HFFc6 (cell line): ENCODE measurements at regions not wholly inside any gene's neighbourhood (a gene's known extent, or its start where the extent isn't known, plus 50 kb on each side); places are given as distances from the start of the nearest gene placed in this dataset.
"Not testable (repeated sequence)": the region's sequence is repeated elsewhere in the genome, so short reads cannot be mapped to it uniquely, and the experiment has no call there.

Source experiments
- DNase-seq: peaks from one replicate; pipeline ENCODE4 v3.0.0-alpha.2; 2018
- H3K27ac Mint-ChIP-seq: 2 replicates; pipeline ENCODE4 v1.8.0; 2020; ENCODE audit warnings: mild to moderate bottlenecking, mixed read lengths
- H3K27me3 Mint-ChIP-seq: 2 replicates; pipeline ENCODE4 v1.8.0; 2021; ENCODE audit warnings: mild to moderate bottlenecking, moderate library complexity, mixed read lengths; ENCODE audit not compliant: insufficient read depth
- H3K36me3 Mint-ChIP-seq: 2 replicates; pipeline ENCODE4 v1.8.0; 2021; ENCODE audit warnings: low read depth, mixed read lengths
- H3K4me1 Mint-ChIP-seq: 2 replicates; pipeline ENCODE4 v1.8.0; 2020; ENCODE audit warnings: low read depth, mixed read lengths
- H3K4me3 Mint-ChIP-seq: 2 replicates; pipeline ENCODE4 v1.8.0; 2020; ENCODE audit warnings: mild to moderate bottlenecking, moderate library complexity, mixed read lengths
- H3K9me3 Mint-ChIP-seq: 2 replicates; pipeline ENCODE4 v1.8.0; 2020; ENCODE audit warnings: mild to moderate bottlenecking, mixed read lengths
- TF ChIP-seq, protein P1 (sequence below): fragments of 200-600 bp; sonication (generic); IDR thresholded peaks from 2 replicates; pipeline ENCODE4 v1.5.0; 2021; ENCODE audit warnings: antibody characterized with exemption, mild to moderate bottlenecking

DNA sequence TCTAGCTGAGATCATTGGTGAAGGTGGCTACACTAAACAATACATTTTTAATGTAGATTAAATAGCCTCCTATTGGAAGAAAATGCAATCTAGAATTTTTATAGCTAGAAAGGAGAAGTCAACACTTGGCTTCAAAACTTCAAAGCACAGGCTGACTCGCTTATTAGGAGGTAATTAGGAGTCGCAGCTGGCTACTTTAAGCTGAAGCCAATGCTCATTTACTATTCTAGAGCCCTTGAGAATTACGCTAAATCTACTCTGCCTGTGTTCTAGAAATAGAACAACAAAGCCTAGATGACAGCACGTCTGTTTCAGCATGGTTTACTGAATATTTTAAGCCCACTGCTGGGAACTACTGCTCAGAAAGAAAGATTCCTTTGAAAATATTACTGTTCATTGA, 101.6 kb upstream of the EEPD1 start:
- no peaks in the 10 kb centered on the region for H3K9me3 Mint-ChIP-seq
- no peak overlapping the region for H3K4me3 Mint-ChIP-seq
- H3K4me1 Mint-ChIP-seq: peaks cover 36% of the 10 kb centered on the region
- no peak overlapping the region for H3K27ac Mint-ChIP-seq
- peaks cover 4% of the 10 kb centered on the region; the same call in 1 of the 2 replicates for H3K27me3 Mint-ChIP-seq
- H3K36me3 Mint-ChIP-seq: no peaks in the 10 kb centered on the region
- TF ChIP-seq, protein P1, sequence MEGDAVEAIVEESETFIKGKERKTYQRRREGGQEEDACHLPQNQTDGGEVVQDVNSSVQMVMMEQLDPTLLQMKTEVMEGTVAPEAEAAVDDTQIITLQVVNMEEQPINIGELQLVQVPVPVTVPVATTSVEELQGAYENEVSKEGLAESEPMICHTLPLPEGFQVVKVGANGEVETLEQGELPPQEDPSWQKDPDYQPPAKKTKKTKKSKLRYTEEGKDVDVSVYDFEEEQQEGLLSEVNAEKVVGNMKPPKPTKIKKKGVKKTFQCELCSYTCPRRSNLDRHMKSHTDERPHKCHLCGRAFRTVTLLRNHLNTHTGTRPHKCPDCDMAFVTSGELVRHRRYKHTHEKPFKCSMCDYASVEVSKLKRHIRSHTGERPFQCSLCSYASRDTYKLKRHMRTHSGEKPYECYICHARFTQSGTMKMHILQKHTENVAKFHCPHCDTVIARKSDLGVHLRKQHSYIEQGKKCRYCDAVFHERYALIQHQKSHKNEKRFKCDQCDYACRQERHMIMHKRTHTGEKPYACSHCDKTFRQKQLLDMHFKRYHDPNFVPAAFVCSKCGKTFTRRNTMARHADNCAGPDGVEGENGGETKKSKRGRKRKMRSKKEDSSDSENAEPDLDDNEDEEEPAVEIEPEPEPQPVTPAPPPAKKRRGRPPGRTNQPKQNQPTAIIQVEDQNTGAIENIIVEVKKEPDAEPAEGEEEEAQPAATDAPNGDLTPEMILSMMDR: no peak
- no peak for DNase-seq

DNA sequence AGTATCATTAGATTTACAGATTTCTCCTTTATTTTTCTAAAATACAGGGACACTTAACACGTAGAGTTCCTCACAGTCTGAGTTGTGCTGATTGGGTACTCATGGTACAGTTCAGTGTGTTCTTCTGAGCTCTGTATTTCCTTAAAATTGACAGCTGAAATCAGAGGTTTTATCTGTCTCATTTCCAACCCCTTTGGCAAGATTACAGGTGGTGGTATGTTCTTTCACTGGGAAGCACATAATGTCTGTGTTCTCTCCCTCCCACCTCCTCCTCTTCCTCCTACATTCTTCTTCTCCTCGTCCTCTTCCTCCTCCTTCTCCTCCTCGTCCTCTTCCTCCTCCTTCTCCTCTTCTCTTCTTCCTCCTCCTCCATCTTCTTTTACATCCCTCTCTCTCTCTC, 99.5 kb upstream of the EEPD1 start:
- no peaks in the 10 kb centered on the region for H3K36me3 Mint-ChIP-seq
- TF ChIP-seq, protein P1: no peak
- peaks cover 6% of the 10 kb centered on the region for H3K27me3 Mint-ChIP-seq
- H3K9me3 Mint-ChIP-seq: no peaks in the 10 kb centered on the region
- no peak overlapping the region for H3K27ac Mint-ChIP-seq
- H3K4me3 Mint-ChIP-seq: no peak overlapping the region
- H3K4me1 Mint-ChIP-seq: peaks cover 18% of the 10 kb centered on the region
- DNase-seq: no peak

DNA sequence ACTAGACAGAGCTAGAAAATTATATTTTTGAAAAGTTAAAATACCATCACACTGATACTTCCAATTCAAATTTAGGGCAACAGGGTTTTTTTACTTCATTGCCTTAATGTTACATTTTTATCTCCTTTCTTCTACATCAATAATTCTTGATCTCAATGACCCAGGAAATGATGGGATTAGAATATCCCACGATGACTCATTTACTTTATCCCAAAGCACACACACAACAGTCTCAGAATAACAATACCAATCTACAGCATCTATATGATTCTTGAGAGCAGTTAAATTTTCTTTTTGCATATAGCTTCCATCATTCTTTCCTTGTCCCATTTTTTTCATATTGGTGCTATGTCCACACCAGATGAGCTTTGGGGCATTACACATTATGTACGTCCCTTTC, 98.4 kb upstream of the EEPD1 start:
- no peak overlapping the region for H3K4me3 Mint-ChIP-seq
- TF ChIP-seq, protein P1: no peak
- no peaks in the 10 kb centered on the region for H3K9me3 Mint-ChIP-seq
- peaks cover 6% of the 10 kb centered on the region for H3K27me3 Mint-ChIP-seq
- no peak for DNase-seq
- no peak overlapping the region for H3K27ac Mint-ChIP-seq
- H3K36me3 Mint-ChIP-seq: no peaks in the 10 kb centered on the region
- H3K4me1 Mint-ChIP-seq: peaks cover 9% of the 10 kb centered on the region

DNA sequence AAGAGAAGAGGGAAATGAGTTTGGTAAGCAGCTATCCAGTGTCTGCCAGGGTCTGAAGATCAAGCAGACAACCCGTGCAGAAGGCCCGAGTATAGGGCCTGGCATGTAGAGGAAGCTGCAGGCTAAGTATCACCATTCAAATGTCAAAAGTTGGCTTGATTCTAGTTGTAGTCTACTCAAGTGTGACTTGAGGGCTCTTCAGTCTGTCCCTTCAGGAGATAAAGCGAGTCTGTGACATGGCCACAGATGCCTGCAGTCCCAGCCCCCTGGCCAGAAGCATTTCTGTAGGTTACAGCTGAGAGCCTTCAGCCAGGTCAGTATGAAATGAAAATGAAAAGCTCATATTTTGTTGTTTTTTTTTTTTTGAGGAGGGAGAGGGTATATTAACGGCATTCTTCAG, 97.8 kb upstream of the EEPD1 start:
- DNase-seq: no peak
- Mint-ChIP-seq H3K27me3 (peaks cover 6% of the 10 kb centered on the region), H3K9me3 (no peaks in the 10 kb centered on the region), H3K36me3 (no peaks in the 10 kb centered on the region), H3K27ac (no peak overlapping the region), H3K4me1 (peaks cover 9% of the 10 kb centered on the region), H3K4me3 (no peak overlapping the region)
- TF ChIP-seq, protein P1: no peak

DNA sequence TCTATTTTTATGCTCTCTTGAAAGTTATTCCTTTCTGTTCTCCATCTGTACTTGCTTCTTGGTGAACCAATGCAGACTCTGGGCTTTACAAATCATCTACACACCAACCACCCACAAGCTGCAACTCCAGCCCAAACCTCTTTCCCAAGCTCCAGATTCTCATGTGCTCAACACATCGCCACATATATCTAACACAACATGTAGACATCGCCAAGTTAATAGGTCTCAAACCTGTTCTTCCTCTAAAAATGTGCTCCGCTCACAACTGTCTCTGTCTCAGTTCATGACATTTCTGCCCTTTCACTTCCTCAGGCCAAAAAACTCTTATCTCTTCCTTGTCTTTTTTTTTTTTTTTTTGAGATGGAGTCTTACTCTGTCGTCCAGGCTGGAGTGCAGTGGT, 95.7 kb upstream of the EEPD1 start:
- TF ChIP-seq, protein P1: no peak
- DNase-seq: no peak
- H3K27me3 Mint-ChIP-seq: peaks cover 12% of the 10 kb centered on the region
- H3K9me3 Mint-ChIP-seq: no peaks in the 10 kb centered on the region
- H3K36me3 Mint-ChIP-seq: no peaks in the 10 kb centered on the region
- H3K27ac Mint-ChIP-seq: no peak overlapping the region
- H3K4me3 Mint-ChIP-seq: no peak overlapping the region
- peaks cover 9% of the 10 kb centered on the region for H3K4me1 Mint-ChIP-seq

DNA sequence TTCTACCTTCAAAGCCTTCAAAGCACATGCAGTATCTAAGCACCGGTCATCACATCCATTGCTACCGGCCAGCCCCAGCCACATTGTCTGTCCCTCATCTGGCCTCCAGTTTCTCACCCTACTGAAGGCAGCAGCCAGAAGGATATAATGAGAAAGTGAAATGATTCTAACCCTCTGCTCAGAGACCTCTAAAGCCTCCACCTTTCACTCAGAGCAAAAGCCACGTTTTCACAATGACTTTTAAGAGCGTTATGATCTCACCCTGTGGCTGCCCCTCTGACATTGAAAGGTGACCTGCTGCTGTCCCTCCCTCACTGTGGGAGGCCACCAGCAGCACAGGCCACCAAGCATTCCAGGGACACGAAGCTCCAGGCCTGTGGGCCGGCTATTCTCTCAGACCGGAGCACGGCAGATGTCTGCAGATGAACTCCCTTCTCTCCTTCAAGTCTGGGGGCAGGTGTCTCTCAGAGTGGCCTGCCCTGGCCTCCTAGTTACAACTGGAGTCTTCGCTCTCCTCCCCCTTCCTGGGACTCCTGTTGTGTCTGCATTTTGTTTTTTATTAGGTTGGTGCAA, 94.9 kb upstream of the EEPD1 start:
- H3K27me3 Mint-ChIP-seq: peaks cover 12% of the 10 kb centered on the region
- no peak overlapping the region for H3K4me3 Mint-ChIP-seq
- no peak for DNase-seq
- peaks cover 9% of the 10 kb centered on the region for H3K4me1 Mint-ChIP-seq
- no peak overlapping the region for H3K27ac Mint-ChIP-seq
- TF ChIP-seq, protein P1: no peak
- H3K9me3 Mint-ChIP-seq: no peaks in the 10 kb centered on the region
- H3K36me3 Mint-ChIP-seq: no peaks in the 10 kb centered on the region

DNA sequence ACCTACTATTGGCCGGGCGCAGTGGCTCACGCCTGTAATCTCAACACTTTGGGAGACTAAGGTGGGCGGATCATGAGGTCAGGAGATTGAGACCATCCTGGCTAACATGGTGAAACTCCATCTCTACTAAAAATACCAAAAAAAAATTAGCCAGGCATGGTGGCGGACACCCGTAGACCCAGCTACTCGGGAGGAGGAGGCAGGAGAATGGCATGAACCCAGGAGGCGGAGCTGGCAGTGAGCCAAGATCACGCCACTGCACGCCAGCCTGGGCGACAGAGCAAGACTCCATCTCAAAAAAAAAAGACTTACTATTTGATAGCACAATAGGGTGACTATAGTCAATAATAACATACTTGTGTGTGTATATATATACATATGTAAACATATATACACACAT, 92.7 kb upstream of the EEPD1 start:
- not testable (repeated sequence) for H3K4me3 Mint-ChIP-seq, H3K27ac Mint-ChIP-seq, H3K9me3 Mint-ChIP-seq, DNase-seq, H3K36me3 Mint-ChIP-seq, H3K4me1 Mint-ChIP-seq
- peaks cover 15% of the 10 kb centered on the region for H3K27me3 Mint-ChIP-seq
